Spinal cord (tissue), 9 donors: ENCODE measurements at regions not wholly inside any gene's neighbourhood (a gene's known extent, or its start where the extent isn't known, plus 50 kb on each side); places are given as distances from the start of the nearest gene placed in this dataset.

Experiments used
- DNase-seq, 6 donors: peaks; one replicate each; pipeline versions ENCODE4 v3.0.0 to v3.0.0-alpha.2; 2013 to 2015; ENCODE audit warnings: low spot score in 6 of 6, low read depth in 4 of 6
- H3K27ac ChIP-seq: one replicate; pipeline ENCODE4 v1.5.1; 2013; ENCODE audit warnings: low read depth, low read length, control low read depth
- H3K27me3 ChIP-seq: one replicate; pipeline ENCODE4 v1.6.1; 2013; ENCODE audit warnings: low read length; ENCODE audit not compliant: control insufficient read depth, insufficient read depth
- H3K36me3 ChIP-seq: one replicate; pipeline ENCODE4 v1.6.1; 2013; ENCODE audit warnings: low read length; ENCODE audit not compliant: control insufficient read depth, insufficient read depth
- H3K4me1 ChIP-seq: one replicate; pipeline ENCODE4 v1.6.1; 2013; ENCODE audit warnings: low read length; ENCODE audit not compliant: control insufficient read depth, insufficient read depth
- H3K4me3 ChIP-seq: one replicate; pipeline ENCODE4 v1.5.1; 2013; ENCODE audit warnings: low read depth, low read length, control low read depth
- H3K9me3 ChIP-seq: one replicate; pipeline ENCODE4 v1.6.1; 2013; ENCODE audit warnings: low read length; ENCODE audit not compliant: control insufficient read depth, insufficient read depth
- WGBS: methylation state at CpG from one replicate; pipeline ENCODE4 v1.1.5; 2013; ENCODE audit warnings: missing lambda C conversion rate; ENCODE audit not compliant: insufficient coverage; 5-methylcytosine and 5-hydroxymethylcytosine counted together
- donor health status: healthy.

- no peak for DNase-seq
- no peaks in the 10 kb centered on the region for H3K36me3 ChIP-seq
- H3K27ac ChIP-seq = no peak overlapping the region
- no peaks in the 10 kb centered on the region for H3K9me3 ChIP-seq
- H3K4me3 ChIP-seq = no peak overlapping the region
- WGBS = 90% methylated on average over 3 of the region's 8 CpGs
- no peaks in the 10 kb centered on the region for H3K27me3 ChIP-seq
- no peaks in the 10 kb centered on the region for H3K4me1 ChIP-seq
Measured at GRCh38 chr12:88418856-88419497, 161.3 kb downstream of the KITLG start.

DNA sequence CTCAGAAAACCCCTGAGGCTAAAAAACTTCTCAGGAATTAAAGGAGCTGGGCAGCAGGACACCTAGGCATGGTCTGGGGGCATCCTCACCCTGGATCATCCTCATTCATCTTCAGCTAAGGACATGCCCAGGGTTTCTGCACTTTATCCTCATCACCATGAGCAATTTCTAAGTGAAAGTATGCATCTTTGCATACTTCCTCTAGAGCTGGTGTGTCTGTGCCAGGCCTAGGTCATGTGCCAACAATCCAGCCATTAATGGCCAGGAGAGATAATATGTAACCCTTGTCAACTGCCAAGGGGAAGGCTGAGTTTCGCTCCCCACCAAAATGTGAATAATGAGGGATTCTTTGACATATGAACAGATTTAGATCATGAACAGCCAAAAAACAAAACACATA, 160.5 kb downstream of the KITLG start:
- Histone ChIP-seq H3K9me3 (no peaks in the 10 kb centered on the region), H3K27me3 (no peaks in the 10 kb centered on the region), H3K27ac (no peak overlapping the region), H3K36me3 (no peaks in the 10 kb centered on the region), H3K4me3 (no peak overlapping the region), H3K4me1 (no peaks in the 10 kb centered on the region)
- no peak for DNase-seq
- no CpG with 5 or more reads among the region's 1 CpG for WGBS

DNA sequence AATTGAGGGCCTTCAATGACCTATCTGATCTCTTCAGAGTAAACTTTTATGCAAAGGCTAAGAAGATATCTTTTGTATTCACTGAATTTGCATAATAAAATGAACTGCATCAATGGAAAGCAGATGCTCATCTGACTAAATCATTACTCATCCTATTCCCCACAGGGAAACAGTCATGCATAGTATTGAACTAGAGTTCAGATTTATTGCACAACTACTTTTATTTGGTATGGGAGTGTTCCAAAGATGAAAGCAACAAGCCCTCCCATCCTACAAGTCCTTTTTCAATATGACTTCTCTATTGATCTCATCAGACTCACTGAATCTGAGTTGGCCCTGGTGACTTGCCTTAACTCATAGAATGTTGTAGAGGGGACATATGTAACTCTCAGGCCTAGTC, 159.8 kb downstream of the KITLG start:
- no peak for DNase-seq
- no peaks in the 10 kb centered on the region for H3K4me1 ChIP-seq
- no peak overlapping the region for H3K4me3 ChIP-seq
- H3K27me3 ChIP-seq = no peaks in the 10 kb centered on the region
- no peak overlapping the region for H3K27ac ChIP-seq
- no peaks in the 10 kb centered on the region for H3K36me3 ChIP-seq
- no peaks in the 10 kb centered on the region for H3K9me3 ChIP-seq

- no peaks in the 10 kb centered on the region for H3K4me1 ChIP-seq
- H3K4me3 ChIP-seq = no peak overlapping the region
- no peak overlapping the region for H3K27ac ChIP-seq
- no peaks in the 10 kb centered on the region for H3K27me3 ChIP-seq
- no peak for DNase-seq
- no peaks in the 10 kb centered on the region for H3K9me3 ChIP-seq
- no peaks in the 10 kb centered on the region for H3K36me3 ChIP-seq
- WGBS = 92% methylated on average over 4 of the region's 5 CpGs
Measured at GRCh38 chr12:88424791-88425730, 155.2 kb downstream of the KITLG start.

- no peak for DNase-seq
- Histone ChIP-seq H3K9me3 (no peaks in the 10 kb centered on the region), H3K27ac (no peak overlapping the region), H3K4me1 (no peaks in the 10 kb centered on the region), H3K27me3 (no peaks in the 10 kb centered on the region), H3K36me3 (no peaks in the 10 kb centered on the region), H3K4me3 (no peak overlapping the region)
- WGBS = no CpG with 5 or more reads among the region's 1 CpG
Measured at GRCh38 chr12:88428350-88428749, 151.9 kb downstream of the KITLG start.

GRCh38 chr12:88431246-88431645, 149.0 kb downstream of the KITLG start:
- H3K27ac ChIP-seq = no peak overlapping the region

GRCh38 chr12:88432531-88433490, 147.5 kb downstream of the KITLG start:
- H3K27me3 ChIP-seq = no peaks in the 10 kb centered on the region
- WGBS = 100% methylated on average over 1 of the region's 9 CpGs
- no peaks in the 10 kb centered on the region for H3K36me3 ChIP-seq
- DNase-seq = no peak
- H3K4me3 ChIP-seq = no peak overlapping the region
- no peak overlapping the region for H3K27ac ChIP-seq
- H3K4me1 ChIP-seq = no peaks in the 10 kb centered on the region
- no peaks in the 10 kb centered on the region for H3K9me3 ChIP-seq

More at GRCh38 chr12:88431246-88431645, 149.0 kb downstream of the KITLG start:
- WGBS = 95% methylated on average over 3 of the region's 4 CpGs
- no peak for DNase-seq
- Histone ChIP-seq H3K9me3 (no peaks in the 10 kb centered on the region), H3K36me3 (no peaks in the 10 kb centered on the region), H3K27me3 (no peaks in the 10 kb centered on the region), H3K4me1 (no peaks in the 10 kb centered on the region), H3K4me3 (no peak overlapping the region)

GRCh38 chr12:88433997-88434703, 146.1 kb downstream of the KITLG start:
- no peak for DNase-seq
- Histone ChIP-seq H3K4me3 (no peak overlapping the region), H3K36me3 (no peaks in the 10 kb centered on the region), H3K9me3 (no peaks in the 10 kb centered on the region), H3K27ac (no peak overlapping the region), H3K27me3 (no peaks in the 10 kb centered on the region), H3K4me1 (no peaks in the 10 kb centered on the region)
- WGBS = 94% methylated on average over 2 of the region's 8 CpGs
